Thyroid gland (tissue), 4 donors: ENCODE measurements at regions not wholly inside any gene's neighbourhood (a gene's known extent, or its start where the extent isn't known, plus 50 kb on each side); places are given as distances from the start of the nearest gene placed in this dataset.

Experiments used
- POLR2A ChIP-seq, 2 donors: fragments of 450-650 bp; IDR thresholded peaks; one replicate each; pipeline ENCODE4 v1.6.1; 2017; ENCODE audit warnings: antibody characterized with exemption in 2 of 2, mild to moderate bottlenecking in 2 of 2, moderate library complexity in 1 of 2
- TF ChIP-seq, protein P1 (sequence below), 6 experiments: fragments of 200-600 bp in 3 of 6; fragments of 450-650 bp in 3 of 6; sonication (generic) in 3 of 6; IDR thresholded peaks; one replicate each; pipeline ENCODE4 v1.5.1; 2016 to 2019; ENCODE audit warnings: antibody characterized with exemption in 6 of 6, mild to moderate bottlenecking in 2 of 6, inconsistent platforms in 1 of 6, moderate library complexity in 1 of 6

DNA sequence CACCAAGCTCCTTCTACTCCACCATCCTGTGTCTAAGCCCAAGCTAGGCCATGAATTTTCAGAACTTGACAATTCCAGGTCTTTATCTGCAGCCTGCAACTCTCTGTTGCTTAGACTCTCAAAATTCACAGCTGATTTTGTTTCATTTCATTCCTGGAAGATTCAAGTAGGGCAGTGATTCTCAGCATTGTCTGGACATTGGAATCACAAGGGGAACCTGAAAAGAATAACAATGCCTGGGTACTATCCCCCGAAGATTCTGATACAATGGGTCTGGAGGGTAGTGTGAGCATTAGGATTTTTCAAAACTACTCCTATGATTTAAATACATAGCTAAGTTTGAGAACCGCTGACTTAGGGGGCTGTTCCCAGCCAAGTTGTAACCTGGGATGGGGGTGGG lies 534.7 kb upstream of the IL12A start:
- TF ChIP-seq, protein P1, sequence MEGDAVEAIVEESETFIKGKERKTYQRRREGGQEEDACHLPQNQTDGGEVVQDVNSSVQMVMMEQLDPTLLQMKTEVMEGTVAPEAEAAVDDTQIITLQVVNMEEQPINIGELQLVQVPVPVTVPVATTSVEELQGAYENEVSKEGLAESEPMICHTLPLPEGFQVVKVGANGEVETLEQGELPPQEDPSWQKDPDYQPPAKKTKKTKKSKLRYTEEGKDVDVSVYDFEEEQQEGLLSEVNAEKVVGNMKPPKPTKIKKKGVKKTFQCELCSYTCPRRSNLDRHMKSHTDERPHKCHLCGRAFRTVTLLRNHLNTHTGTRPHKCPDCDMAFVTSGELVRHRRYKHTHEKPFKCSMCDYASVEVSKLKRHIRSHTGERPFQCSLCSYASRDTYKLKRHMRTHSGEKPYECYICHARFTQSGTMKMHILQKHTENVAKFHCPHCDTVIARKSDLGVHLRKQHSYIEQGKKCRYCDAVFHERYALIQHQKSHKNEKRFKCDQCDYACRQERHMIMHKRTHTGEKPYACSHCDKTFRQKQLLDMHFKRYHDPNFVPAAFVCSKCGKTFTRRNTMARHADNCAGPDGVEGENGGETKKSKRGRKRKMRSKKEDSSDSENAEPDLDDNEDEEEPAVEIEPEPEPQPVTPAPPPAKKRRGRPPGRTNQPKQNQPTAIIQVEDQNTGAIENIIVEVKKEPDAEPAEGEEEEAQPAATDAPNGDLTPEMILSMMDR (IDR thresholded peaks at IDR 0.05) = no peak
- no peak for TF ChIP-seq POLR2A (IDR thresholded peaks at IDR 0.05)
